M059J (cell line): ENCODE measurements at regions not wholly inside any gene's neighbourhood (a gene's known extent, or its start where the extent isn't known, plus 50 kb on each side); places are given as distances from the start of the nearest gene placed in this dataset.

Source experiments
- DNase-seq: peaks from one replicate; pipeline ENCODE4 v3.0.0-alpha.2; 2012; ENCODE audit warnings: low read depth

- no peak for DNase-seq
Observed at GRCh38 chr6:14365393-14365792, 247.8 kb downstream of the CD83 start.

- DNase-seq: no peak
Observed at GRCh38 chr6:14366315-14366714, 248.7 kb downstream of the CD83 start.

- no peak for DNase-seq
Observed at GRCh38 chr6:14366872-14367271, 249.3 kb downstream of the CD83 start.

- no peak for DNase-seq
Observed at GRCh38 chr6:14367296-14367695, 249.7 kb downstream of the CD83 start.

GRCh38 chr6:14369717-14370116 is 252.1 kb downstream of the CD83 start:
- DNase-seq: no peak

GRCh38 chr6:14371530-14371929 is 254.0 kb downstream of the CD83 start:
- no peak for DNase-seq

- DNase-seq: no peak
Observed at GRCh38 chr6:14372734-14373489, 255.3 kb downstream of the CD83 start.

GRCh38 chr6:14373648-14374437 is 256.3 kb downstream of the CD83 start:
- DNase-seq: peak; percentile 15

GRCh38 chr6:14375930-14376329 is 258.4 kb downstream of the CD83 start:
- DNase-seq: no peak

- no peak for DNase-seq
Observed at GRCh38 chr6:14379568-14379967, 262.0 kb downstream of the CD83 start.

GRCh38 chr6:14380086-14380820 is 262.7 kb downstream of the CD83 start:
- peak; percentile 18 for DNase-seq

- DNase-seq: no peak
Observed at GRCh38 chr6:14380901-14381828, 263.6 kb downstream of the CD83 start.

- DNase-seq: no peak
Observed at GRCh38 chr6:14381829-14382677, 264.5 kb downstream of the CD83 start.

- no peak for DNase-seq
Observed at GRCh38 chr6:14382678-14383236, 265.2 kb downstream of the CD83 start.

- no peak for DNase-seq
Observed at GRCh38 chr6:14383393-14384174, 266.0 kb downstream of the CD83 start.

GRCh38 chr6:14384175-14384949 is 266.8 kb downstream of the CD83 start:
- no peak for DNase-seq

GRCh38 chr6:14386263-14386662 is 268.7 kb downstream of the CD83 start:
- no peak for DNase-seq

GRCh38 chr6:14386668-14387067 is 269.1 kb downstream of the CD83 start:
- no peak for DNase-seq

- no peak for DNase-seq
Observed at GRCh38 chr6:14388371-14388770, 270.8 kb downstream of the CD83 start.
